Ovary (tissue), 7 donors: ENCODE measurements at regions not wholly inside any gene's neighbourhood (a gene's known extent, or its start where the extent isn't known, plus 50 kb on each side); places are given as distances from the start of the nearest gene placed in this dataset.
"Not testable (repeated sequence)": the region's sequence is repeated elsewhere in the genome, so short reads cannot be mapped to it uniquely, and the experiment has no call there.

Experiments
- DNase-seq, 5 donors: peaks; one replicate each; pipeline ENCODE4 v3.0.0-alpha.2; 2019 to 2020
- H3K27ac ChIP-seq, 2 donors: fragments of 200-600 bp; one replicate each; pipeline versions ENCODE4 v1.5.1 to v1.8.0; 2019 to 2022
- H3K27me3 ChIP-seq: fragments of 200-600 bp; one replicate; pipeline ENCODE4 v1.8.0; 2022
- H3K36me3 ChIP-seq: fragments of 200-600 bp; sonication (generic); one replicate; pipeline ENCODE4 v1.5.1; 2019
- H3K4me1 ChIP-seq: one replicate; pipeline ENCODE4 v1.8.1; 2013; ENCODE audit warnings: mild to moderate bottlenecking, moderate library complexity; ENCODE audit not compliant: insufficient read depth
- H3K4me3 ChIP-seq: fragments of 200-600 bp; sonication (generic); one replicate; pipeline ENCODE4 v1.5.1; 2017
- H3K9me3 ChIP-seq, 2 donors: fragments of 200-600 bp in 1 of 2; sonication (generic) in 1 of 2; one replicate each; pipeline versions ENCODE4 v1.5.1 to v1.8.1; 2013 to 2019; ENCODE audit warnings: mild to moderate bottlenecking in 1 of 2, moderate library complexity in 1 of 2
- EP300 ChIP-seq: sonication (generic); formaldehyde crosslinking; IDR thresholded peaks from one replicate; pipeline ENCODE4 v1.6.1; 2017; ENCODE audit warnings: antibody characterized with exemption
- POLR2A ChIP-seq: fragments of 450-650 bp; IDR thresholded peaks from one replicate; pipeline ENCODE4 v1.6.1; 2017; ENCODE audit warnings: antibody characterized with exemption, mild to moderate bottlenecking, moderate library complexity
- WGBS, 3 donors: extraction: QIAGEN DNeasy Blood & Tissue Kit in 1 of 3; methylation state at CpG; one replicate each; pipeline versions ENCODE4 v1.1.5 to v1.1.7; 2013 to 2017; 5-methylcytosine and 5-hydroxymethylcytosine counted together
- intact Hi-C, 4 donors: fragments of 100-400 bp; cut with DNase I; formaldehyde crosslinking; loops; one replicate each; pipeline versions ENCODE4 v1.11.0 to v1.15.1; 2022 to 2023
- TF ChIP-seq, protein P1 (sequence below), 3 donors: fragments of 450-650 bp in 2 of 3; fragments of 200-600 bp in 1 of 3; IDR thresholded peaks; one replicate each; pipeline versions ENCODE4 v1.5.1 to v1.8.0; 2016 to 2022; ENCODE audit warnings: antibody characterized with exemption in 3 of 3, mild to moderate bottlenecking in 1 of 3
- donor health status: DM: no; HTN: no; CAD: no; lungs with moderate emphysema.
- donor health status: DM: no; HTN: no; CAD: no.
- donor health status: Bipolar disorder and iron deficiency.
- donor health status: DM: no; HTN: no; CAD: no.
- donor health status: DM: yes; HTN: yes; CAD: no.

DNA sequence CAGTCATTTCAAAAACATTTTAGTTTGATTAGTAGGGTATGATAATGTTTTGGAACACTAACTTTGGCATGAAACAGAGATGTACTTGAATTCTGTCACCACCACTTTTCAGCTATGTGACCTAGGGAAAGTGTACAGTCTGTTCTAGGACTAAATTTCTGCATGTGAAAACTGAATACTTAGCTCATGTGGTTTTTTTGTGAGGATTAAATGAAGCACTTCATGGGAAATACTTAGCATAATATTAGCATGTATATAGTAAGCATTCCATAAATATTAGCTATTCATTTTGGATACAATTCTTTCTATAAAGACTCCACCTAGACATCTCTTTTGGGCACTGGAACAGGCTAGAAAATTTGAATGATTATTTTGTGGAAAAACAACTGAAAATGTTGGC, 1379.4 kb downstream of the RPA4 start:
- Histone ChIP-seq H3K4me1 (no peaks in the 10 kb centered on the region), H3K4me3 (no peak overlapping the region), H3K9me3 (no peaks in the 10 kb centered on the region), H3K36me3 (no peaks in the 10 kb centered on the region), H3K27ac (no peak overlapping the region), H3K27me3 (no peaks in the 10 kb centered on the region)
- no peak for DNase-seq
- TF ChIP-seq, protein P1, sequence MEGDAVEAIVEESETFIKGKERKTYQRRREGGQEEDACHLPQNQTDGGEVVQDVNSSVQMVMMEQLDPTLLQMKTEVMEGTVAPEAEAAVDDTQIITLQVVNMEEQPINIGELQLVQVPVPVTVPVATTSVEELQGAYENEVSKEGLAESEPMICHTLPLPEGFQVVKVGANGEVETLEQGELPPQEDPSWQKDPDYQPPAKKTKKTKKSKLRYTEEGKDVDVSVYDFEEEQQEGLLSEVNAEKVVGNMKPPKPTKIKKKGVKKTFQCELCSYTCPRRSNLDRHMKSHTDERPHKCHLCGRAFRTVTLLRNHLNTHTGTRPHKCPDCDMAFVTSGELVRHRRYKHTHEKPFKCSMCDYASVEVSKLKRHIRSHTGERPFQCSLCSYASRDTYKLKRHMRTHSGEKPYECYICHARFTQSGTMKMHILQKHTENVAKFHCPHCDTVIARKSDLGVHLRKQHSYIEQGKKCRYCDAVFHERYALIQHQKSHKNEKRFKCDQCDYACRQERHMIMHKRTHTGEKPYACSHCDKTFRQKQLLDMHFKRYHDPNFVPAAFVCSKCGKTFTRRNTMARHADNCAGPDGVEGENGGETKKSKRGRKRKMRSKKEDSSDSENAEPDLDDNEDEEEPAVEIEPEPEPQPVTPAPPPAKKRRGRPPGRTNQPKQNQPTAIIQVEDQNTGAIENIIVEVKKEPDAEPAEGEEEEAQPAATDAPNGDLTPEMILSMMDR (IDR thresholded peaks at IDR 0.05) = no peak
- no peak for TF ChIP-seq POLR2A
- TF ChIP-seq EP300 = no peak
- intact Hi-C loops = no loop called here

DNA sequence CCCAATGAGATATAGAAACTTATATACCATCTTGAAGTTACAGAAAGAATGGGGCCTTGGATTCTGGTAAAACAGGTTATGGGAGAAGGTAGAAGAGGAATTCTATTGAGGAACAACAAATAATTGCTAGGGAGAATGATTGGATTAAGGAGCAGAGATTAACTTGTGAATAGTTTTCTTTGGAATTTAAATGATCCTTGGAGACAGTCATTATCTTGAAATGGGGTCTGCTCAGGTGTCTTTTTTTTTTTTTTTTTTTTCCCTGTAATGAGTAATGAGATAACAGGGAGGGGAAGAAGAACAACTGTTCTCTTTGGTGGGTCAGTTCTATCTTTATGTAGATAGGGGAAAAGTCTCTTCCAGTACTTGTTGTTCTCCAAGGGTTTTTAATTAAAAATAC, 1406.0 kb downstream of the RPA4 start:
- no peaks in the 10 kb centered on the region for H3K9me3 ChIP-seq
- H3K4me1 ChIP-seq = no peaks in the 10 kb centered on the region
- H3K4me3 ChIP-seq = no peak overlapping the region
- no peaks in the 10 kb centered on the region for H3K36me3 ChIP-seq
- TF ChIP-seq POLR2A (no peak), EP300 (no peak)
- DNase-seq = no peak
- intact Hi-C loops = no loop called here
- no peaks in the 10 kb centered on the region for H3K27me3 ChIP-seq
- H3K27ac ChIP-seq = no peak overlapping the region

DNA sequence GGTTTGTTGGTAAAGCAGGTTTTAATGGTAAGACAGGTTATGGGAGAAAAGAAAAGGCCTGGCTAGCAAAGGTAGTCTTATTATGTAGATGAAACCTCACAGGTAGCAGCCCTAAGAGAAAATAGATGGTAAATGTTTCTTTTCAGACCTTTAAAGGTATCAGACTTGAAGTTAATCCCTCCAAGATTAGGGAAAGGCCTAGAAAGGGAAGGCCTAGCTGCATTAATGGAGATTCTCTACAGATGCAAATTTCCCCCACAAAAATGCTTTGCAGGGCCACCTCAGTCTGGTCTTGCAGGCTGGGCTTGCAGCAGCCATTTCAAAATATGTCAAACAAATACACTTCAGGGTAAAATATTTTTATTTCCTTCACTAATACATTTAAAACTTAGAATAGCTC, 1410.6 kb downstream of the RPA4 start:
- H3K27me3 ChIP-seq = no peaks in the 10 kb centered on the region
- TF ChIP-seq EP300 = no peak
- TF ChIP-seq, protein P1 (IDR thresholded peaks at IDR 0.05) = no peak
- TF ChIP-seq POLR2A = no peak
- H3K27ac ChIP-seq = no peak overlapping the region
- intact Hi-C loops = no loop called here
- no peaks in the 10 kb centered on the region for H3K4me1 ChIP-seq
- no peaks in the 10 kb centered on the region for H3K9me3 ChIP-seq
- H3K36me3 ChIP-seq = no peaks in the 10 kb centered on the region
- H3K4me3 ChIP-seq = no peak overlapping the region
- DNase-seq = no peak

DNA sequence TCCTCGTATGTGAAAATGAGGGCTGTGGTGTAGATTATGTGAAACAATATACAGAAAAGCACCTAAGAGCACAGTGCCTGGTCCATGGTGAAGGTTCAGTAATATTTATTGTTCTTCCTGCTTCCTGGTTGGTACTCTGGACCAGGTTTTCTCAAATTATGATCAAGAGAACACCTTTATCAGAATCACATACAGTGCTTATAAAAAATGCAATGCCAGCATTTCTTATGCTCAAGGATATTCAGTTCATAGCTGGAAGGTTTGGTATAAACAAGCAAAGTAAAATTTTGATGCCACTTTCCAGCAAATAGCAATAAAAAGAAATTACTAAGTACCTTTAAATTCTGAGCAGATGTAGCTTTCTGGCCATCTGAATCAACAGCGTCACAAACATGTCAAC, 1412.4 kb downstream of the RPA4 start:
- H3K27ac ChIP-seq = no peak overlapping the region
- 68 to 74% (median 74%) methylated on average over 2 of the region's 2 CpGs for WGBS, 3 donors
- no peaks in the 10 kb centered on the region for H3K36me3 ChIP-seq
- intact Hi-C loops = no loop called here
- H3K4me1 ChIP-seq = no peaks in the 10 kb centered on the region
- H3K4me3 ChIP-seq = no peak overlapping the region
- DNase-seq = no peak
- TF ChIP-seq POLR2A (no peak), EP300 (no peak)
- TF ChIP-seq, protein P1 (IDR thresholded peaks at IDR 0.05) = no peak
- no peaks in the 10 kb centered on the region for H3K9me3 ChIP-seq
- no peaks in the 10 kb centered on the region for H3K27me3 ChIP-seq

DNA sequence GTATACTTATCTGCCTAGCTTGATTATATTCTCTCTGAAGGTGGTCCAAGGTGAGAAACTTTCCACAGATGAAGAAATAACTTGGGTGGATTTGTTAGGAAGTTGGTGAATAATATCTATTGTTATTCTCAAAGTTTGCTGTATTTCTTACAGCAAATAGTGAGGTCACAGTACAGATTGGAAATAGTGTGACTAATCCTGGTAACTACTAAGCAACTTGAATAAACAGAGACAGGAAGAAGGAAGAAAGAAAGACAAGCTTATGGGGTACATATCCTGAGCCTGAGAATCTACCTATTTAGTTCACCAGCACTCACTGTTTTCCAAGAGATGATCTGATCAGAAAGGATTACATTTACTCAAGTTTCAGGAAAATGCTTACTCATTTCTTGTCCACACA, 1416.1 kb downstream of the RPA4 start:
- H3K36me3 ChIP-seq = no peaks in the 10 kb centered on the region
- intact Hi-C loops = no loop called here
- H3K4me3 ChIP-seq = no peak overlapping the region
- no peak for DNase-seq
- TF ChIP-seq, protein P1 (IDR thresholded peaks at IDR 0.05) = no peak
- TF ChIP-seq EP300 (no peak), POLR2A (no peak)
- H3K4me1 ChIP-seq = no peaks in the 10 kb centered on the region
- H3K9me3 ChIP-seq = no peaks in the 10 kb centered on the region
- no peak overlapping the region for H3K27ac ChIP-seq
- H3K27me3 ChIP-seq = no peaks in the 10 kb centered on the region

DNA sequence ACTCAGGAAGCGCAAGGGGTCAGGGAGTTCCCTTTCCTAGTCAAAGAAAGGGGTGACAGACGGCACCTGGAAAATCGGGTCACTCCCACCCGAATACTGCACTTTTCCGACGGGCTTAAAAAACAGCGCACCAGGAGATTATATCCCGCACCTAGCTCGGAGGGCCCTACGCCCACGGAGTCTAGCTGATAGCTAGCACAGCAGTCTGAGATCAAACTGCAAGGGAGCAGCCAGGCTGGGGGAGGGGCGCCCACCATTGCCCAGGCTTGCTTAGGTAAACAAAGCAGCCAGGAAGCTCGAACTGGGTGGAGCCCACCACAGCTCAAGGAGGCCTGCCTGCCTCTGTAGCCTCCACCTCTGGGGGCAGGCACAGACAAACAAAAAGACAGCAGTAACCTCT, 1416.8 kb downstream of the RPA4 start:
- H3K4me1 ChIP-seq, H3K36me3 ChIP-seq, H3K9me3 ChIP-seq, DNase-seq, intact Hi-C loops, H3K4me3 ChIP-seq, H3K27ac ChIP-seq, H3K27me3 ChIP-seq: not testable (repeated sequence)
- 86 to 95% (median 91%) methylated on average over 11 to 13 of the region's 13 CpGs for WGBS, 3 donors
